AG09319 (cell line): ENCODE measurements at regions not wholly inside any gene's neighbourhood (a gene's known extent, or its start where the extent isn't known, plus 50 kb on each side); places are given as distances from the start of the nearest gene placed in this dataset.

ENCODE experiments used
- DNase-seq: peaks from one replicate; pipeline ENCODE4 v3.0.0-alpha.2; 2010; ENCODE audit warnings: low read depth; ENCODE audit errors: extremely low read depth
- CTCF ChIP-seq: IDR thresholded peaks from 2 replicates; pipeline ENCODE4 v1.5.1; 2011; ENCODE audit warnings: low read depth, mild to moderate bottlenecking, inconsistent platforms, low read length, moderate library complexity

GRCh38 chr7:116331020-116331419 is 120.7 kb downstream of the TES start:
- peak; percentile 48 for DNase-seq
- no peak for TF ChIP-seq CTCF

GRCh38 chr7:116332766-116333165 is 122.4 kb downstream of the TES start:
- no peak for TF ChIP-seq CTCF
- no peak for DNase-seq

- no peak for TF ChIP-seq CTCF
- DNase-seq: no peak
Observed at GRCh38 chr7:116334555-116334954, 124.2 kb downstream of the TES start.

- no peak for TF ChIP-seq CTCF
Observed at GRCh38 chr7:116337018-116337417, 126.7 kb downstream of the TES start.

GRCh38 chr7:116337800-116338199 is 127.5 kb downstream of the TES start:
- no peak for TF ChIP-seq CTCF
- DNase-seq: no peak

More at GRCh38 chr7:116337018-116337417, 126.7 kb downstream of the TES start:
- no peak for DNase-seq

GRCh38 chr7:116339564-116339963 is 129.2 kb downstream of the TES start:
- TF ChIP-seq CTCF: no peak
- no peak for DNase-seq

- no peak for TF ChIP-seq CTCF
- no peak for DNase-seq
Observed at GRCh38 chr7:116340201-116340847, 130.0 kb downstream of the TES start.
